Activated T-cell treated with anti-CD3 and anti-CD28 coated beads for 48 hours (primary cell): ENCODE measurements at regions not wholly inside any gene's neighbourhood (a gene's known extent, or its start where the extent isn't known, plus 50 kb on each side); places are given as distances from the start of the nearest gene placed in this dataset.
"Not testable (repeated sequence)": the region's sequence is repeated elsewhere in the genome, so short reads cannot be mapped to it uniquely, and the experiment has no call there.

Experiments used
- DNase-seq: peaks from one replicate; pipeline ENCODE4 v3.0.0-alpha.2; 2020; ENCODE audit warnings: low read depth

DNA sequence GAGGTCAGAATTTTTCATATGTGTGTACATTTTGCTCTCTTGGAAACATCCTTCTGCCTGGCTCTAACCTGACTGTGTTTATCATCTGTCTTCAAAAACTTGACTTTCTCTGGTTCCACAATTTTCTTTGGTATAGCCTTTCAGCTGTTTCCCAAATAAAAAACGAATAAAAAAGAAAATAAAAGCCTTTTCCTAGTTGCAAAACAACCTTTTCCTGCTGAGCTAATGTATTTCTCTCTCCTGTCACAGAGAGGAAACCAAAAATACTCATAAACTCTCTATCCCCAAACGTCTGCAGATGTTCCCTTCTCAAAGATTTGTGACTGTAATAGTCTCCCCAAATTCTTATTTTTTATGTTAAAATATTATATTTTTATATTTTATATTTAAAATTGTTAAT is 505.3 kb upstream of the SLC39A10 start:
- no peak for DNase-seq

GRCh38 chr2:195150819-195151218 is 506.2 kb upstream of the SLC39A10 start:
- no peak for DNase-seq

- DNase-seq: no peak
These were observed 509.0 kb upstream of the SLC39A10 start for GRCh38 chr2:195148004-195148403.

- DNase-seq: no peak
These were observed 510.1 kb upstream of the SLC39A10 start for GRCh38 chr2:195146761-195147541.

DNA sequence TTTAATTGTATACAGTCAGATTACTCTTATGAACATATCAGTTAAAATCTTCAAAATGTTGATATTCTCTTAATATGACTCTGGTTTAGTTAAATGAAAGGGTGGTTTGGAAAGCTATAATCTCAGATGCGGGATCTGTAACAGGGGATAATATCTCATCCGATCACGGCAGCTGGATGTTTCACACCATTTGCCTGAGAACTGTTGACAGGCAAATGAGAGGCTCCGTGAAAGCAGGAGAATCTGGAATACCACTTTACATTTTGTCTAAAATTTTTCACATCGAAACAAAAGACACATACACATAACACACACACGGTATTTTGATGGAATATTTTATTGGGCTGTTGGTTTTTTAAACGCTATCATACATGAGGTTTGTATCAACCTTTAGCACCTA is 518.6 kb upstream of the SLC39A10 start:
- no peak for DNase-seq

DNA sequence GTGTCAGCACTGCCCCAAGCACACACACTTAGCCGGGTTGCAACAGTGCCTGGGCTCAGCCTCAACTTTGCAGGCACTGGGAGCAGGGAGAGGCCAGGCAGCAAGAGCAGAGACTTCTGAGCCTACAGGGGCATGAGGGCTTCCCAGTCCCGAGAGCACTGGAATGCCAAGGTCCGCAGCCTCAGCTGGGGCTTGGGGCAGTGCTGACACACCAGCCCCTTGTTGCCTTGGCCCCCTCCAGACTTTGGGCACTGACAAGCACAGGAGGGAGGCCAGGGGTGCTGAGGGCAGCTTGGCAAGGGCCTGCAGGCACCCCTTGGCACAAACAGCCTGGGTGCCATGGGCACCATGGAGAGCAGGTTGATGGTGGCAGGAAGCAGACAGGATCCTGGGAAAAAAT is 531.1 kb upstream of the SLC39A10 start:
- not testable (repeated sequence) for DNase-seq

GRCh38 chr2:195124391-195125079 is 532.5 kb upstream of the SLC39A10 start:
- DNase-seq: no peak

DNA sequence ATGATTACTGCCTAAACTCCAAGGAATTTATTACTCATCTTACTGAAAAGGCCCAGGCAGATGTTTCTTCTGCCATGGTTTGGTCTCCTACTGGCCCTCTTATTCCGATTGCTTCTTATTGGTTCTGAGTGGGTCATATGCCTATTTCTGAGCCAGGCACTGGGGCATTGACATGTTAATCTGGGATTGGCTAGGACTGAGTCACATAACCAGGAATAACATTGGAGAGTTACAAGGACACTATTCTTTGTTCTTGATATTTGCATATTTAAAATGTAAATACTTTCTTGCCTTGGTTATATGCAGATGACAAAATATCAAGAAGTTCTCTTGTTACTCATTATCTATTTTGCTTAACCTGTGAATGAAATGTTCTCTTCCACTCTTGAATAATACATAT is 534.4 kb upstream of the SLC39A10 start:
- no peak for DNase-seq

GRCh38 chr2:195121341-195121740 is 535.7 kb upstream of the SLC39A10 start:
- DNase-seq: no peak

- DNase-seq: no peak
These were observed 537.8 kb upstream of the SLC39A10 start for GRCh38 chr2:195119231-195119630.

- DNase-seq: no peak
These were observed 538.8 kb upstream of the SLC39A10 start for GRCh38 chr2:195118276-195118675.

DNA sequence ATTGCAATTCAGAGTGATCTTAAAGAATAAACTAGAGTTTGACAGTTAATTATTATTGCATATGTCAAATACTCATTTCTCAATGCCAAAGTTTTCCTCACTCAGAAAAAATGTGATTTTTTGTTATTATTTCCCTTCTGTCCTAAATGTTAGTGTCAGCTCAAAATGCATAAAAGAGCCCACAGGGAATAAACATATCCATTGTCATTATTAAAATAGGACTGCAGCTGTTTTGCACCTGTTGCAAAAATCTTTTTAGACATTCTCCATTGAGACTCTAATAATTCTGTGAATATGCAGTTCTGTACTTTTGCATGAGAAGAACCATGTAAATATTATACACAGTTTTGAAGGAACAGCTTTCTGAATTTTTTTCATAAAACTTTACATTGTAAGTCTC is 540.0 kb upstream of the SLC39A10 start:
- no peak for DNase-seq

GRCh38 chr2:195115738-195116137 is 541.3 kb upstream of the SLC39A10 start:
- no peak for DNase-seq

- no peak for DNase-seq
These were observed 548.8 kb upstream of the SLC39A10 start for GRCh38 chr2:195108182-195108581.

- DNase-seq: no peak
These were observed 550.2 kb upstream of the SLC39A10 start for GRCh38 chr2:195106681-195107380.

DNA sequence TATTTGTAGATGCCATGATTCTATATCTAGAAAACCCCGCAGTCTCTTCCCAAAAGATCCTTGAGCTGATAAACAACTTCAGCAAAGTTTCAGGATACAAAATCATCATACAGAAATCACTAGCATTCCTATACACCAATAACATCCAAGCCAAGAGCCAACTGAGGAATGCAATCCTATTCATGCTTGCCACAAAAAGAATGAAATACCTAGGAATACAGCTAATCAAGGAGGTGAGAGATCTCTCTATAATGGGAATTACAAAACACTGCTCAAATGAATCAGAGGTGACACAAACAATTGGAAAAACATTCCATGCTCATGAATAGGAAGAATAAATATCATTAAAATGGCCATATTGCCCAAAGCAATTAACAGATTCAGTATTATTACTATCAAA is 551.4 kb upstream of the SLC39A10 start:
- no peak for DNase-seq

GRCh38 chr2:195094330-195094729 is 562.7 kb upstream of the SLC39A10 start:
- no peak for DNase-seq

GRCh38 chr2:195092341-195092740 is 564.7 kb upstream of the SLC39A10 start:
- no peak for DNase-seq

DNA sequence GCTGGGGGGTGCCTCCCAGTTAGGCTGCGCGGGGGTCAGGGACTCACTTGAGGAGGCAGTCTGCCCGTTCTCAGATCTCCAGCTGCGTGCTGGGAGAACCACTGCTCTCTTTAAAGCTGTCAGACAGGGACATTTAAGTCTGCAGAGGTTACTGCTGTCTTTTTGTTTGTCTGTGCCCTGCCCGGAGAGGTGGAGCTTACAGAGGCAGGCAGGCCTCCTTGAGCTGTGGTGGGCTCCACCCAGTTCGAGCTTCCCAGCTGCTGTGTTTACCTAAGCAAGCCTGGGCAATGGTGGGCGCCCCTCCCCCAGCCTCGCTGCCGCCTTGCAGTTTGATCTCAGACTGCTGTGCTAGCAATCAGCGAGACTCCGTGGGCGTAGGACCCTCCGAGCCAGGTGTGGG is 584.2 kb upstream of the SLC39A10 start:
- not testable (repeated sequence) for DNase-seq

DNA sequence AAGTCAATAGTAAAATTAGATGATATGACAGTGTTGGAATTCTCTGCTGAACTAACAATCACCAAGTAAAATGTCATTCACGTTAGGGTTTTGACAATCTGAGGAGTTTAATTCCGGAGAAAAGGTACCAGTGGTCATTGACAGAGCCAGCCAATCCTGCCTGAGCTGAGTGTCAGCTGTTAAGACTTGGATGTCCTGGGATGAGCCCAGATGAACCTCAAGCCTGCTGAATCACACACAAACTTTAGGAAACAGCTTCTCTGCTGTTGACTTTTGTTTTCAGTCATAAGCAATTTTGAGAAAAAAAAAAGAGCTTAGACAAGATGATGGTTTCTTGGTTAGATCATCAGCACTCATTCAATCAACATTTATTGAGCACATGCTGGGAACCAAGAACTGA is 600.0 kb upstream of the SLC39A10 start:
- DNase-seq: no peak

DNA sequence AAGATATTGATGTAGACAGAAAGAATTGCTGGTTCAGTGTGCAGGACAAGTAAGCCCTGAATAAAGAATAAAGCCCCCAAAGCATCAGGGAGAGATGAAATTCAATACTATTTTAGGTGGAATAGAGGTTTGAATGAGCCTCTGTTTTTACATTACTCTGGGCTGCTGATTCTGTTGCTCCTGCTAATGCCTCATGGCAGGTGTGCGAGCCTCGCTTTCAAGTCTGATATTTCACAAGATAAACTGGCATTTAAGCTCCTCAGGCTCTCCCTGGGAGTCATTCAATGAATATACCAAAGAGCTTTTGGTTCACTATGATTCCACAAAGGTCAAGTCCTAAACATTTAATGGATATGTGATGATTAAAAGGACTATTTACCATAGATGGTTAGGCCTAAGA is 601.0 kb upstream of the SLC39A10 start:
- no peak for DNase-seq

GRCh38 chr2:195051401-195051800 is 605.6 kb upstream of the SLC39A10 start:
- DNase-seq: no peak

DNA sequence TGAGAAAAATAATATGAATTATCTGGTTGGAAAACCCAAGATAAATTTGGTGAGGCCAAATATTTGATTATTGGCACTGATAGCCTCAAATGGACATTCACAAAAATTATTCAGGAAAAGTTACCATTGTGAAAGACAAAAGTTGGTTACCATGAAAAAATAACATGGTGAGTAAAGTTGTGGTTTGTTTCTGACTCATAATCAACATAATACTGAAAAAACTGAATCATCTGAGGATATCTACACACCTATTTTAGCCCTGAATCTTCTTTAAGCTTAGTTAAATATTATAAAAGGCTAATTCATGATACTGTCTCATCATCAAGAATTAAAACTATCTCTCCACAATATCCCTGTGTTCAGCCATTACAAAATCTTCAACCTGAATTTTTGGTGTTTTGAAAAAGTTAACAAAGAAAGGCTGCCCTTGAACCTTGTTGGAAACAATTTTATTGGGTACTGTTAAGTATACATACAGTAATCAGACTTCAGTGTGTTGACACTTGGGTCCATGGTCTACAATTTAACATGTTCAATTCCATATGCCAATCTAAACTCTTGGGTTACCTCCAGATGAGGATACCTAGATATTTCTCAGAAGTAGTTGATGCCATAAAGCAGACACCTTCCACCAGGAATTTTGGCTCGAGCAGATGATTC is 607.5 kb upstream of the SLC39A10 start:
- DNase-seq: no peak
